Upper lobe of left lung (tissue), 6 donors: ENCODE measurements at regions not wholly inside any gene's neighbourhood (a gene's known extent, or its start where the extent isn't known, plus 50 kb on each side); places are given as distances from the start of the nearest gene placed in this dataset.
A peak's percentile ranks its signal among the peaks of the same experiment; 100 is the strongest.

Experiments used
- ATAC-seq, 2 donors: fragments of 200-7000 bp; cut with Tn5 transposase; one replicate each; pipeline ENCODE4 v1.9.1; 2022; ENCODE audit warnings: mild to moderate bottlenecking in 2 of 2, moderate library complexity in 2 of 2; ENCODE audit not compliant: low FRiP score in 2 of 2
- DNase-seq, 2 donors: peaks; one replicate each; pipeline ENCODE4 v3.0.0-alpha.2; 2019 to 2020
- H3K27ac ChIP-seq, 4 donors: fragments of 200-600 bp; sonication (generic); one replicate each; pipeline ENCODE4 v1.5.1; 2016 to 2019
- H3K27me3 ChIP-seq, 4 donors: fragments of 200-600 bp; sonication (generic); one replicate each; pipeline ENCODE4 v1.5.1; 2017 to 2019
- H3K36me3 ChIP-seq, 4 donors: fragments of 200-600 bp; sonication (generic); one replicate each; pipeline ENCODE4 v1.5.1; 2016 to 2019
- H3K4me1 ChIP-seq, 4 donors: fragments of 200-600 bp; sonication (generic); one replicate each; pipeline ENCODE4 v1.5.1; 2018 to 2019
- H3K4me3 ChIP-seq, 4 donors: fragments of 200-600 bp; sonication (generic); one replicate each; pipeline ENCODE4 v1.5.1; 2017 to 2019; ENCODE audit warnings: mild to moderate bottlenecking in 2 of 4, moderate library complexity in 1 of 4
- H3K9me3 ChIP-seq, 4 donors: fragments of 200-600 bp; sonication (generic); one replicate each; pipeline ENCODE4 v1.5.1; 2018 to 2019
- CTCF ChIP-seq, 6 experiments: fragments of 450-650 bp in 4 of 6; fragments of 200-600 bp in 2 of 6; sonication (generic) in 2 of 6; IDR thresholded peaks; one replicate each; pipeline ENCODE4 v1.5.1; 2016 to 2019; ENCODE audit warnings: antibody characterized with exemption in 6 of 6
- EP300 ChIP-seq, 4 donors: sonication (generic); formaldehyde crosslinking; IDR thresholded peaks; one replicate each; pipeline ENCODE4 v1.5.1; 2017; ENCODE audit warnings: antibody characterized with exemption in 4 of 4, control low read depth in 2 of 4
- POLR2A ChIP-seq, 4 donors: fragments of 450-650 bp; IDR thresholded peaks; one replicate each; pipeline ENCODE4 v1.5.1; 2016 to 2017; ENCODE audit warnings: antibody characterized with exemption in 4 of 4, mild to moderate bottlenecking in 2 of 4
- POLR2AphosphoS5 ChIP-seq, 2 donors: sonication (generic); formaldehyde crosslinking; IDR thresholded peaks; one replicate each; pipeline ENCODE4 v1.5.1; 2017; ENCODE audit warnings: antibody characterized with exemption in 2 of 2
- WGBS, 2 donors: methylation state at CpG; one replicate each; pipeline ENCODE4 v1.1.5; 2017 to 2018; 5-methylcytosine and 5-hydroxymethylcytosine counted together
- donor health status: DM: no; HTN: no; CAD: no; lungs with moderate emphysema.
- donor health status: DM: no; HTN: yes; CAD: no; lungs with severe emphysema.

GRCh38 chr22:22717664-22718063, 73.2 kb downstream of the GGTLC2 start:
- peaks cover 0 to 4% (median 1%) of the 10 kb centered on the region in 4 donors for H3K4me1 ChIP-seq
- H3K4me3 ChIP-seq, result no peak overlapping the region
- WGBS, 2 donors, result 68 to 81% methylated on average over 4 of the region's 4 CpGs
- H3K27me3 ChIP-seq, result no peaks in the 10 kb centered on the region
- DNase-seq, result no peak
- TF ChIP-seq EP300 (IDR thresholded peaks at IDR 0.05) (no peak), POLR2AphosphoS5 (IDR thresholded peaks at IDR 0.05) (no peak), POLR2A (IDR thresholded peaks at IDR 0.05) (no peak), CTCF (IDR thresholded peaks at IDR 0.05) (no peak)
- no peak overlapping the region for H3K27ac ChIP-seq
- no peak for ATAC-seq
- no peaks in the 10 kb centered on the region for H3K36me3 ChIP-seq
- H3K9me3 ChIP-seq, result no peaks in the 10 kb centered on the region

GRCh38 chr22:22720201-22720723, 75.8 kb downstream of the GGTLC2 start:
- peak overlapping the region; percentile 36 to 75 (median 70) for H3K27ac ChIP-seq
- H3K9me3 ChIP-seq, result no peaks in the 10 kb centered on the region
- TF ChIP-seq EP300 (IDR thresholded peaks at IDR 0.05) (no peak), CTCF (IDR thresholded peaks at IDR 0.05) (peak in 5 of 6 experiments; percentile 26 to 49 (median 40))
- no peak overlapping the region for H3K4me3 ChIP-seq
- H3K36me3 ChIP-seq, result no peaks in the 10 kb centered on the region
- DNase-seq, result no peak
- WGBS, 2 donors, result 34 to 36% methylated on average over 3 of the region's 3 CpGs
- peak; percentile 74 to 79 for ATAC-seq
- peaks cover 0 to 4% (median under 1%) of the 10 kb centered on the region in 4 donors for H3K4me1 ChIP-seq
- H3K27me3 ChIP-seq, result no peaks in the 10 kb centered on the region

GRCh38 chr22:22720724-22721261, 76.4 kb downstream of the GGTLC2 start:
- WGBS, 2 donors, result 54 to 70% methylated on average over 5 to 6 of the region's 6 CpGs
- Histone ChIP-seq H3K27me3 (no peaks in the 10 kb centered on the region), H3K36me3 (no peaks in the 10 kb centered on the region), H3K4me3 (no peak overlapping the region), H3K27ac (peak overlapping the region; percentile 36 to 75 (median 70)), H3K4me1 (peaks cover 0 to 4% (median 0%) of the 10 kb centered on the region in 4 donors), H3K9me3 (no peaks in the 10 kb centered on the region)
- ATAC-seq, result peak; percentile 72 to 83
- TF ChIP-seq CTCF (IDR thresholded peaks at IDR 0.05) (no peak), POLR2A (IDR thresholded peaks at IDR 0.05) (peak in 1 of 4 donors; percentile 28)
- DNase-seq, result peak in 1 of 2 donors; percentile 48

- WGBS, 2 donors, result 61% methylated on average over 5 of the region's 5 CpGs
- Histone ChIP-seq H3K4me3 (no peak overlapping the region), H3K9me3 (no peaks in the 10 kb centered on the region), H3K27me3 (no peaks in the 10 kb centered on the region), H3K4me1 (peaks cover 0 to 4% (median 0%) of the 10 kb centered on the region in 4 donors), H3K27ac (peak overlapping the region in 2 of 4 donors; percentile 75), H3K36me3 (no peaks in the 10 kb centered on the region)
- ATAC-seq (peak in 1 of 2 donors; percentile 62), DNase-seq (peak in 1 of 2 donors; percentile 52)
- no peak for TF ChIP-seq POLR2AphosphoS5 (IDR thresholded peaks at IDR 0.05)
- peak in 1 of 4 donors; percentile 34 for TF ChIP-seq EP300 (IDR thresholded peaks at IDR 0.05)
- TF ChIP-seq POLR2A (IDR thresholded peaks at IDR 0.05), result no peak
- no peak for TF ChIP-seq CTCF (IDR thresholded peaks at IDR 0.05)
These were observed 77.4 kb downstream of the GGTLC2 start for GRCh38 chr22:22721681-22722354.
